ENCODE measurements at regions not wholly inside any gene's neighbourhood (a gene's known extent, or its start where the extent isn't known, plus 50 kb on each side); places are given as distances from the start of the nearest gene placed in this dataset.

DNA sequence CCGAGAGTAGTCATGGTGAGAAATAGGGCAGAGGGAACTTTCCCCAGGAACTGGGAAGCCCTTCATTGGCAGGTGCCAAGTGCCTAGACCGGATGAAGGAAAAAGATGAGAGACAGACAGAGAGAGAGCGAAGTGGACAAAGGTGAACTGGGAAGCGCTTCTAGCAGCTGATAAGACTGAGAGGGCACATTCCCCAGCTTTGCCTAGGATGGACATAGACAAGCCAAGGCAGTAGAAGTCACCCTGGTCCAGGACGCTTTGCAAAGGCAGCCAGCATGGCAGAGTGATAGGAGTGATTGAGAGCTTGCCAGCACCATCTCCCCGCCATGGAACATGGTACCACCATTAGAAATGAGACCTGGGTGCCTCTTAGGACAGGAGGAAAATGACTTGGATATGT is 372.8 kb upstream of the MGMT start:
- no peak for ATAC-seq (replicated peaks)
- H3K9me3 Mint-ChIP-seq = no peaks in the 10 kb centered on the region

DNA sequence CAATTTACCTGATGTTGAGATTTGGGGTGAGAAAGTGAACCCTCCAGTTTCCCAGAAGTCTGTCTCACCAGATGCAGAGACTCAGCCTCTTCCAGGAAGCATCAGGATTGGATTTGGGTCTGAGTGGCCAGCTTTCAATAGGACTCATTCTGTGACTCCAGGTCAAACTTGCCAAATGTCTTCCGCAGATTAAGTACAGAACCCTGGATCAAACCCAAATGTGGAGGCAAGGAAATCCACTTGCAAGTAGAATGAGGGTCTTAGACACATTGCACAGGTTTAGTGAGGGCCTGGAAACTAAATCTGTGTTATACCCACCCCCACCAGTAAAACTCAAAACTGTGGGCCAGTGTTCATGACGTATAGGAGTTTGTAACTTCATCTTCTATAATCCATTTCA is 372.2 kb upstream of the MGMT start:
- Mint-ChIP-seq H3K27ac (no peak overlapping the region), H3K27me3 (no peaks in the 10 kb centered on the region), H3K4me1 (ENCODE audit: low read depth in 2 of 2) (no peaks in the 10 kb centered on the region), H3K9me3 (no peaks in the 10 kb centered on the region), H3K4me3 (no peak overlapping the region), H3K36me3 (ENCODE audit: insufficient read depth) (no peaks in the 10 kb centered on the region)
- DNase-seq = no peak
- ATAC-seq (replicated peaks) = no peak

More for the DNA sequence above, 372.8 kb upstream of the MGMT start:
- no peak overlapping the region for H3K27ac Mint-ChIP-seq
- H3K27me3 Mint-ChIP-seq = no peaks in the 10 kb centered on the region
- H3K4me1 Mint-ChIP-seq (ENCODE audit: low read depth in 2 of 2) = no peaks in the 10 kb centered on the region
- no peak for DNase-seq
- H3K36me3 Mint-ChIP-seq (ENCODE audit: insufficient read depth) = no peaks in the 10 kb centered on the region
- no peak overlapping the region for H3K4me3 Mint-ChIP-seq

DNA sequence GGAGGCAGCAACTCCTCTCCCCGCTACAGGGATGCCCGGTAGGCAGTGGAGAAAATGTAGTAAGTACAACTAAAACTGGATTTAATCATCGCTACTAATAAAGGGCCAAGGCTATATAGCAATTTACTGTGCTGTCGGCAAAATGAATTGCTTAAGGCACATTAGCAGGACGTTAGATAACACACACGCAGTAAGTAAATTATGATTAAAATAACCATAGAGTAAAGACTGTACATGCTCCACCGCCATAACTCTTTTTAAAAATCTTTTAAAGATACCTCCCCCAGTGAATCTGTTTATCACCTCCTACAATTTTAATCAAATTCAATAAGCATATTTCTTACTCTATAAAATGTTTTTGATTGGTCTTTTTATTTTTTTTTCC is 371.4 kb upstream of the MGMT start:
- Mint-ChIP-seq H3K27ac (no peak overlapping the region), H3K27me3 (no peaks in the 10 kb centered on the region), H3K9me3 (no peaks in the 10 kb centered on the region), H3K36me3 (ENCODE audit: insufficient read depth) (no peaks in the 10 kb centered on the region), H3K4me1 (ENCODE audit: low read depth in 2 of 2) (no peaks in the 10 kb centered on the region), H3K4me3 (no peak overlapping the region)
- ATAC-seq (replicated peaks) (no peak), DNase-seq (no peak)

DNA sequence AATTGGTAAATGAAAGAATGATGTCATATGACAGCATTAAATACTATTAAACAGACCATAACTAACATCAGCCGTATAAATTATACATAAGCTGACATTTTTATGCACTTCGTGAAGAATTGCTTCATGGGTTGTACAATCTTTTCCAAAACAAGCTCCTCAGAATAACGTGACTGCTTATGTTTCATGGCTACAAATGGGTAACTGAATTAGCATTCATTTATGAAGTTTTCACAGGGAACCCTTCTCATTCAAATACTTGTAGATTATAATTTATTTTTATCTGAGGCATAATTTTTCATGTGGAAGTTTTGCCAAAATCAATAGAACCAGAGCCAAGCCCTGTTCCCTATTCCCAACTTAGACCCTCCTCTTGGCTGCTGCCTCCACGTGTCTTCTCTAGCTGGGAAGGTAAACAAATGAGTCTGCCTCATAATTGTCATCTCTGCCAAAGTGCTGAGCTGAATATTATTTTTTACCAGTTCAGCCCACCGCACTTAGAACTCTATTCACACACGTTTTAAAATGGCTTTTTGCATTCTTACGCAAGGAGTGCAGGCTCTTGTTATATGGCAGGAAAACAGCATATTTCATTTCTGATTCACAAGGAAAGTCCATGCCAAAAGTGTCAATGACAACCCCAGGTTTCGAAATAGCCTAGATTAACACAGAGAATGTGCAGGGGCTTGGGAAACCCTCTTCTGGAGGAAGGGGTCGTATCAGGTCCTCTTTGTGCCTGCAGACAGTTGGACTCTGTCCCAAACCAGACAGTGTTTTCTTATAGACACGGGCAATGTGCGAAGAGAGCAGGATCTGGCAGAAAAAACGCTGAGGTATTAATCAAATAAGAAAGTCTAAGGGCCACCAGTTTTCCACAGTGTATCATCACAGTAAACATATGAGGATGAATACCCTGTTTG is 370.7 kb upstream of the MGMT start:
- no peaks in the 10 kb centered on the region for H3K4me1 Mint-ChIP-seq (ENCODE audit: low read depth in 2 of 2)
- DNase-seq (no peak), ATAC-seq (replicated peaks) (no peak)
- no peak overlapping the region for H3K27ac Mint-ChIP-seq
- no peaks in the 10 kb centered on the region for H3K9me3 Mint-ChIP-seq
- no peaks in the 10 kb centered on the region for H3K27me3 Mint-ChIP-seq
- peaks cover 3% of the 10 kb centered on the region for H3K36me3 Mint-ChIP-seq (ENCODE audit: insufficient read depth)
- no peak overlapping the region for H3K4me3 Mint-ChIP-seq

DNA sequence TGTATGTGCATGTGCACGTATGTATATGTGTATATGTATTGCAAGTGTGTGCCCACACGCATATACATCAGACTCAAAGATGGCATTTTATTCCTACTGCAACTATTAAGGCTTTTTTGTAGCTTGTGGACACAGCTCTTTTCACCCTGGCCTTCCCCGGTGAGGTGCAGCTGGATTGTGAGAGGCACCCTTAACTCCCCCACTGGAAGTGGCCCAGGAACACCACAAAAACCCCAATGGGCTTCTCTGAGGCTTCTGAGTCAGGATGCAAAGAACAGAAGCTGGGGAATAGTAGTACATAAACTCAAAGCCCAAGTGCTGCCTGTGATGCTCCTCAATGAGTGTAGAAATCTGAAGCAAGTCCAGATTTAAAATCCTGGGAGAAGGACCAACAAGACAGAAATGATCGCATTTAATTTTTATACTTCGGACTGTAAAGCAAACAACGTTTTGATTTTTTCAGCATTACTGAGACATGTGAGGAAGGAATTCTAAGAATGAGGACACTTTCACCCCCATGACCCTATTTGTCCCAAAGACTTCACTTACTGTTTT is 369.2 kb upstream of the MGMT start:
- H3K36me3 Mint-ChIP-seq (ENCODE audit: insufficient read depth) = peaks cover 3% of the 10 kb centered on the region
- no peaks in the 10 kb centered on the region for H3K9me3 Mint-ChIP-seq
- H3K27ac Mint-ChIP-seq = no peak overlapping the region
- no peaks in the 10 kb centered on the region for H3K27me3 Mint-ChIP-seq
- DNase-seq (no peak), ATAC-seq (replicated peaks) (no peak)
- no peak overlapping the region for H3K4me3 Mint-ChIP-seq
- no peaks in the 10 kb centered on the region for H3K4me1 Mint-ChIP-seq (ENCODE audit: low read depth in 2 of 2)

- ATAC-seq (replicated peaks) (no peak), DNase-seq (no peak)
- H3K36me3 Mint-ChIP-seq (ENCODE audit: insufficient read depth) = peaks cover 3% of the 10 kb centered on the region
- H3K9me3 Mint-ChIP-seq = no peaks in the 10 kb centered on the region
- H3K27me3 Mint-ChIP-seq = no peaks in the 10 kb centered on the region
- no peak overlapping the region for H3K27ac Mint-ChIP-seq
- H3K4me1 Mint-ChIP-seq (ENCODE audit: low read depth in 2 of 2) = no peaks in the 10 kb centered on the region
- H3K4me3 Mint-ChIP-seq = no peak overlapping the region
Observed at GRCh38 chr10:129098517-129098916, 368.5 kb upstream of the MGMT start.

DNA sequence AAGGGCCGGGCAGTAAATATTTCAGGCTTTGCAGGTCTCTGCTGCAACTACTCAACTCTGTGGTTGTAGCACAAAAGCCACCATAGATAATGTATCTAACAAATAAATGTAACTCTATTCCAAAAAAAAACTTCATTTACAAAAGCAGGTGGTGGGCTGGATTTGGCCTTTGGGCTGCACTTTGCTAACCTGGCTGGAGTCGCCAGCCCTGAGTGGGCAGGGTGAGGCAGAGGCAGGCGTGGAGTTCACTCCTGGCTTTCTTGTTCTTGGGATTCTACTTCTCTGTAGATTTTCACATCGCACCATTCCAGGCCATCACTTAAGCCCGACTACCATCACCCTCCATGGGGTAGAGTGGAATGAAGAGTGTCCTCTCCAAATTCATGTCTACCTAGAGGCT is 367.6 kb upstream of the MGMT start:
- ATAC-seq (replicated peaks) = no peak
- no peak overlapping the region for H3K4me3 Mint-ChIP-seq
- H3K4me1 Mint-ChIP-seq (ENCODE audit: low read depth in 2 of 2) = no peaks in the 10 kb centered on the region
- no peak overlapping the region for H3K27ac Mint-ChIP-seq
- no peaks in the 10 kb centered on the region for H3K27me3 Mint-ChIP-seq
- no peaks in the 10 kb centered on the region for H3K9me3 Mint-ChIP-seq
- DNase-seq = no peak
- H3K36me3 Mint-ChIP-seq (ENCODE audit: insufficient read depth) = peaks cover 3% of the 10 kb centered on the region

DNA sequence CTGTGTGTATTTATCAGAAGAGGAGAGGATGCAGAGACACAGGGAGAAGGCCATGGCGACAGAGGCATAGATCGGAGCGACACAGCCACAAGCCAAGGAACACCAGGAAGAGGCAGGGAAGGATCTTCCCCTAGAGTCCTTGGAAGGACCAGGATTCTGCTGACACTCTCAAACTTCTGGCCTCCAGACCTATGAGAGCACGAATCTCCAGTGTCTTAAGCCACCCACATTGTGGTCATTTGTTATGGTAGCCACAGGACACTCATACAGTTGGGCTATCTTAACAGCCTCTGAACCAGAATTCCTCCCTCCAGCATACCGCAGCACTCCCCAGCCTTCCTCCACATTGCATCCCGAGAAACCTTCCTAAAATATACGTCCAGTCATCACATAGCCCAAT is 367.0 kb upstream of the MGMT start:
- ATAC-seq (replicated peaks) = no peak
- no peaks in the 10 kb centered on the region for H3K9me3 Mint-ChIP-seq
- H3K27me3 Mint-ChIP-seq = no peaks in the 10 kb centered on the region
- no peak overlapping the region for H3K27ac Mint-ChIP-seq
- H3K4me3 Mint-ChIP-seq = no peak overlapping the region
- no peak for DNase-seq
- no peaks in the 10 kb centered on the region for H3K4me1 Mint-ChIP-seq (ENCODE audit: low read depth in 2 of 2)
- peaks cover 3% of the 10 kb centered on the region for H3K36me3 Mint-ChIP-seq (ENCODE audit: insufficient read depth)

DNA sequence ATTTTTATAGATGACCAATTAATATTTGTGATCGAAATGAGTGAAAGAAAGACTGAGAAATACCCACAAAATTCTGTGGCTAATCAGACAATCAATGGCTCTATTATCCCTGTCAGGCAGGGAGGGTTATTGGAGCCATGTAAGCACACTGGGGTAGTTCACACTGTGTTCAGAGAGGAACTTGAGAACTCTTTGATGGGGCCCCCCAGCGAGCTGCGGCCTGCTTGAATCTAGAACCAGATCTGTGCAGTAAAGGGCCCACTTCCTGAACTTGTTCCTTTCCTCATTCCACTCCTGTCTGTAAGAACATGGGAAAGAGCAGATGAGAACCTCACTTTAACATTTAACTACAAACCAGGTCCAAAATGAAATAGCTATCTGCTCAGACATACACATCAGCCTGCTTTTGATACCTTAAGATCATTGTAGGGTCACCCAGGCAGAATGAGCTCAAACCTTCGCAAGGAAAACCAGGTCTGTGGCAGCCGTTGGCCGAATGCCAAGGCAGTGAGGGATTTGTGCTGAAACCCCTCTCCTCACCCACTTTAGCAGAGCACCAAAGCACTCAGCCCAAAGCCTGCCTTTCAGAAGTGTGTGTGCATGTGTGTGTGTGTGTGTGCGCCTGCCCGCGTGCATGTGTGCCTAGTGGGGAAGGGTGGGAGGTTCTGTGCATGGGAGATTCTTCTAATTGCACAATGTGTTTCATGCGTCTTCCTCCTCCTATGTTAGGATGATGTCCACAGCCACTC is 365.6 kb upstream of the MGMT start:
- no peaks in the 10 kb centered on the region for H3K4me1 Mint-ChIP-seq (ENCODE audit: low read depth in 2 of 2)
- H3K27me3 Mint-ChIP-seq = no peaks in the 10 kb centered on the region
- no peaks in the 10 kb centered on the region for H3K9me3 Mint-ChIP-seq
- DNase-seq (no peak), ATAC-seq (replicated peaks) (no peak)
- peaks cover 3% of the 10 kb centered on the region for H3K36me3 Mint-ChIP-seq (ENCODE audit: insufficient read depth)
- no peak overlapping the region for H3K27ac Mint-ChIP-seq
- no peak overlapping the region for H3K4me3 Mint-ChIP-seq

- ATAC-seq (replicated peaks) (no peak), DNase-seq (no peak)
- peak overlapping the region in 1 of 2 donors; percentile 29 for H3K27ac Mint-ChIP-seq
- H3K9me3 Mint-ChIP-seq = peaks cover 0 to 6% of the 10 kb centered on the region in 2 donors
- H3K36me3 Mint-ChIP-seq (ENCODE audit: insufficient read depth) = peaks cover 3% of the 10 kb centered on the region
- H3K27me3 Mint-ChIP-seq = peaks cover 6 to 16% of the 10 kb centered on the region in 2 donors
- no peaks in the 10 kb centered on the region for H3K4me1 Mint-ChIP-seq (ENCODE audit: low read depth in 2 of 2)
- no peak overlapping the region for H3K4me3 Mint-ChIP-seq
Observed at GRCh38 chr10:129102906-129103693, 363.9 kb upstream of the MGMT start.

DNA sequence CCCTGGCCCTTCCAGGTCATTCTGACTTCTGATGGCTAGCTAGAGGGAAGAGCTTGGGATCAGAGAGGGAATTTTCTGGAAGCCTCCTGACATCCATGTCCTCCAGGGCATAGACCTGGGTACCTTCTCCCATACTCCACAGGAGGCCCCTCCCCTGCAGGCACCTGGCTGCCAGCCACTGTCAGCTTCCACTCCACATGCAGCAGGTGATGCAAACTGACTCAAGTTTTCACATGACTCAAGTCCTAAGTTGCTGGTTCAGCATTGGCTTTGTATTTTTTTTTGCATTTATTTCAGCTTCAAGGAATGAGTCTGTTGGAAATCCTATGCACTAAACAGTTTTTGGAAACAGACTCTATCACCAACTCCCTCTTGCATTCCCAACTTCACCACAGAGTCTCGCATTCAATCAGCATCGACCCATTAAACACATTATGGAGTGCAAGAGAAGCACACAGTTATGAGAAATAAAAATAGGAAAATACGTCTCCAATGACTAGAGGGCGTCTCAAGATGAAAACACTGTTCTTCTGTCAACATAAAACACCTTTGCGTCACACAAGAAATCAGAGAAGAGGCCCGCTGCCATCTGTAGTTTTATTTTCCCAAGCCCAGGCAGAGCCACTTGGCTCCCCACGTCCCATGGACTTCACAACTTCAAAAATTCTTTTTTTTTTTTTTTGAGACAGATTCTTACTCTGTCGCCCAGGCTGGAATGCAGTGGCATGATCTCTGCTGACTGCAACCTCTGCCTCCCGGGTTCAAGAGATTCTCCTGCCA is 362.6 kb upstream of the MGMT start:
- peaks cover 6 to 30% of the 10 kb centered on the region in 2 donors for H3K27me3 Mint-ChIP-seq
- DNase-seq (no peak), ATAC-seq (replicated peaks) (no peak)
- peaks cover 3% of the 10 kb centered on the region for H3K36me3 Mint-ChIP-seq (ENCODE audit: insufficient read depth)
- no peak overlapping the region for H3K4me3 Mint-ChIP-seq
- no peaks in the 10 kb centered on the region for H3K4me1 Mint-ChIP-seq (ENCODE audit: low read depth in 2 of 2)
- H3K9me3 Mint-ChIP-seq = peaks cover 0 to 6% of the 10 kb centered on the region in 2 donors
- H3K27ac Mint-ChIP-seq = no peak overlapping the region

DNA sequence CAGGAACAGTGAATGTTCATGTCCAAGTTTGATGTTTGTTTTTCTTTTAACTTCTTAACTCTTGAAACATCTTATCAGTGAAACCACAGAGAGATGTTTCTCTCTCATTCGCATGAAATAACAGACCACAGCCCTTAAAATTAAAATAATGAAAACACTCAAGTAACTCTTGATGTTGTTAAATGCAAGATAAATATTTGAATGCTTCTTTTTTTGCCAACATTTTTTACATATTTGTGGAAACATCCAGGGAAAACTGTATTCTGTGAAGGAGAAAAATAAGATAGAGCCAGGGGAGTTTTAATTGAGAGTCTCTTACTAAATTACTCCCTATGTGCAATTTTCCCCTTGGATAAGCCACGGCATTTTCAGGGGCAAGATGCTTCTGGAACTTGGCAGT is 361.8 kb upstream of the MGMT start:
- H3K27ac Mint-ChIP-seq = no peak overlapping the region
- H3K9me3 Mint-ChIP-seq = peaks cover 0 to 6% of the 10 kb centered on the region in 2 donors
- H3K27me3 Mint-ChIP-seq = peaks cover 6 to 31% of the 10 kb centered on the region in 2 donors

GRCh38 chr10:129106314-129106713 is 360.7 kb upstream of the MGMT start:
- DNase-seq = no peak

More for the DNA sequence above, 361.8 kb upstream of the MGMT start:
- no peaks in the 10 kb centered on the region for H3K4me1 Mint-ChIP-seq (ENCODE audit: low read depth in 2 of 2)
- no peak for DNase-seq
- H3K4me3 Mint-ChIP-seq = no peak overlapping the region
- no peak for ATAC-seq (replicated peaks)
- H3K36me3 Mint-ChIP-seq (ENCODE audit: insufficient read depth) = peaks cover 3% of the 10 kb centered on the region

More at GRCh38 chr10:129106314-129106713, 360.7 kb upstream of the MGMT start:
- Mint-ChIP-seq H3K27me3 (peaks cover 6 to 31% of the 10 kb centered on the region in 2 donors), H3K27ac (no peak overlapping the region), H3K36me3 (ENCODE audit: insufficient read depth) (no peaks in the 10 kb centered on the region), H3K4me3 (no peak overlapping the region), H3K4me1 (ENCODE audit: low read depth in 2 of 2) (no peaks in the 10 kb centered on the region), H3K9me3 (peaks cover 0 to 6% of the 10 kb centered on the region in 2 donors)
- ATAC-seq (replicated peaks) = no peak

All from effector memory CD8-positive, alpha-beta T cell (primary cell).